HCT116 (cell line): ENCODE measurements at regions not wholly inside any gene's neighbourhood (a gene's known extent, or its start where the extent isn't known, plus 50 kb on each side); places are given as distances from the start of the nearest gene placed in this dataset.

Source experiments
- ATAC-seq: fragments of 200-7000 bp; cut with Tn5 transposase; 2 replicates; pipeline ENCODE4 v1.9.1; 2020; ENCODE audit warnings: mild to moderate bottlenecking, moderate library complexity
- BruUV-seq: library from RNA; stranded (reverse); fragments of 400-500 nt; replicated peaks from 2 replicates; lab custom pipeline; 2021; lab: Mats Ljungman, UMichigan
- CTCF ChIA-PET: fragments of 300-600 bp; sonication (Branson Sonifier 250); formaldehyde crosslinking; loops from one replicate; lab custom pipeline; 2021; ENCODE audit warnings: antibody characterized with exemption; lab: Charles Lee
- POLR2A ChIA-PET: fragments of 300-600, 350-600 bp; sonication (Branson Sonifier 250); formaldehyde crosslinking; loops from one replicate; lab custom pipeline; 2021; ENCODE audit warnings: antibody characterized with exemption; lab: Charles Lee
- RAD21 ChIA-PET, 2 experiments: fragments of 300-600 bp; sonication (Branson Sonifier 250); formaldehyde crosslinking; loops; one replicate each; lab custom pipeline; 2023; ENCODE audit warnings: low total read pairs in 2 of 2; ENCODE audit not compliant: uncharacterized antibody in 2 of 2, unreplicated experiment in 2 of 2, low non-redundant PET in 1 of 2; lab: Charles Lee
- DNase-seq: peaks from one replicate; pipeline ENCODE4 v3.0.0-alpha.2; 2010; ENCODE audit warnings: low read depth, low spot score
- H2AFZ ChIP-seq: fragments of 200-600 bp; shearing (Covaris generic), sonication (generic); 2 replicates; pipeline ENCODE4 v1.6.1; 2017; ENCODE audit warnings: low read depth, mixed run types, mixed read lengths, antibody characterized with exemption, low read length; ENCODE audit not compliant: poor library complexity, severe bottlenecking
- H3K27ac ChIP-seq: 2 replicates; pipeline ENCODE4 v1.5.1; 2012; ENCODE audit warnings: low read depth, low read length
- H3K27me3 ChIP-seq: fragments of 200-600 bp; sonication (generic); 2 replicates; pipeline ENCODE4 v1.6.1; 2016; ENCODE audit warnings: mixed run types, low read length, mixed read lengths; ENCODE audit not compliant: insufficient read depth
- H3K36me3 ChIP-seq, 2 experiments: fragments of 200-500 bp in 1 of 2; fragments of 200-600 bp in 1 of 2; sonication (Bioruptor generic) in 1 of 2; sonication (generic) in 1 of 2; 2 replicates each; pipeline versions ENCODE4 v1.5.1 to v1.6.1; 2014 to 2016; ENCODE audit warnings: low read length in 2 of 2, inconsistent platforms in 1 of 2, mixed read lengths in 1 of 2, mixed run types in 1 of 2; ENCODE audit not compliant: insufficient read depth in 2 of 2, control insufficient read depth in 1 of 2
- H3K4me1 ChIP-seq, 2 experiments: fragments of 200-600 bp in 1 of 2; sonication (generic) in 1 of 2; 2 replicates each; pipeline versions ENCODE4 v1.5.1 to v1.6.1; 2012 to 2017; ENCODE audit warnings: low read length in 2 of 2, inconsistent platforms in 1 of 2, mild to moderate bottlenecking in 1 of 2, mixed read lengths in 1 of 2, mixed run types in 1 of 2, moderate library complexity in 1 of 2; ENCODE audit not compliant: insufficient read depth in 2 of 2, control insufficient read depth in 1 of 2
- H3K4me2 ChIP-seq: fragments of 200-600 bp; sonication (generic); 2 replicates; pipeline ENCODE4 v1.6.1; 2017; ENCODE audit warnings: mixed run types, low read length, mixed read lengths
- H3K4me3 ChIP-seq, 2 experiments: fragments of 200-600 bp in 1 of 2; sonication (generic) in 1 of 2; replicated peaks in 1 of 2; 2 replicates each; pipeline ENCODE4 v1.5.1; 2011 to 2016; ENCODE audit warnings: low read length in 2 of 2, control low read depth in 1 of 2, low read depth in 1 of 2, mild to moderate bottlenecking in 1 of 2, mixed read lengths in 1 of 2, mixed run types in 1 of 2
- H3K79me2 ChIP-seq: fragments of 200-600 bp; sonication (generic); 2 replicates; pipeline ENCODE4 v1.6.1; 2017; ENCODE audit warnings: mild to moderate bottlenecking, mixed run types, low read length, moderate library complexity, mixed read lengths; ENCODE audit not compliant: insufficient read depth
- H3K9ac ChIP-seq: fragments of 200-600 bp; sonication (generic); 2 replicates; pipeline ENCODE4 v1.6.1; 2016; ENCODE audit warnings: low read length, mixed read lengths
- H3K9me2 ChIP-seq: fragments of 200-600 bp; sonication (generic), shearing (Covaris generic); 2 replicates; pipeline ENCODE4 v1.6.1; 2017; ENCODE audit warnings: mixed run types, mild to moderate bottlenecking, moderate library complexity; ENCODE audit not compliant: insufficient read depth
- H3K9me3 ChIP-seq, 2 experiments: fragments of 200-500 bp in 1 of 2; fragments of 200-600 bp in 1 of 2; sonication (Bioruptor generic) in 1 of 2; sonication (generic) in 1 of 2; 2 replicates each; pipeline ENCODE4 v1.6.1; 2014 to 2017; ENCODE audit warnings: low read length in 2 of 2, mixed read lengths in 2 of 2, inconsistent platforms in 1 of 2, low read depth in 1 of 2, mild to moderate bottlenecking in 1 of 2, mixed run types in 1 of 2, moderate library complexity in 1 of 2; ENCODE audit not compliant: control insufficient read depth in 1 of 2, insufficient read depth in 1 of 2
- H4K20me1 ChIP-seq: fragments of 200-600 bp; sonication (generic), shearing (Covaris generic); 2 replicates; pipeline ENCODE4 v1.6.1; 2017; ENCODE audit warnings: mixed run types, mild to moderate bottlenecking, moderate library complexity; ENCODE audit not compliant: insufficient read depth
- ATF3 ChIP-seq: IDR thresholded peaks from 2 replicates; pipeline ENCODE4 v1.6.1; 2012
- CBX3 ChIP-seq: IDR thresholded peaks from 2 replicates; pipeline ENCODE4 v1.6.1; 2012; ENCODE audit warnings: low read depth
- EGR1 ChIP-seq: IDR thresholded peaks from 2 replicates; pipeline ENCODE4 v1.6.1; 2012; ENCODE audit warnings: low read depth
- EZH2 ChIP-seq: fragments of 200-600 bp; sonication (generic); IDR thresholded peaks from 2 replicates; pipeline ENCODE4 v1.6.1; 2017; ENCODE audit warnings: antibody characterized with exemption, mixed run types
- FOSL1 ChIP-seq: IDR thresholded peaks from 2 replicates; pipeline ENCODE4 v1.6.1; 2012; ENCODE audit warnings: low read depth
- JUND ChIP-seq: IDR thresholded peaks from 2 replicates; pipeline ENCODE4 v1.6.1; 2012
- MAX ChIP-seq: IDR thresholded peaks from 2 replicates; pipeline ENCODE4 v1.6.1; 2012
- POLR2AphosphoS5 ChIP-seq: IDR thresholded peaks from 2 replicates; pipeline ENCODE4 v1.6.1; 2011; ENCODE audit warnings: mild to moderate bottlenecking, low read depth, low read length, moderate library complexity
- RAD21 ChIP-seq: IDR thresholded peaks from 2 replicates; pipeline ENCODE4 v1.6.1; 2012; ENCODE audit warnings: low read depth, mild to moderate bottlenecking
- REST ChIP-seq: IDR thresholded peaks from 2 replicates; pipeline ENCODE4 v1.6.1; 2012; ENCODE audit warnings: low read depth
- SIN3A ChIP-seq: IDR thresholded peaks from 2 replicates; pipeline ENCODE4 v1.6.1; 2012; ENCODE audit warnings: low read depth
- SRF ChIP-seq: IDR thresholded peaks from 2 replicates; pipeline ENCODE4 v1.6.1; 2012; ENCODE audit warnings: low read depth
- TCF7L2 ChIP-seq: IDR thresholded peaks from 2 replicates; pipeline ENCODE4 v1.7.0; 2011; ENCODE audit warnings: borderline replicate concordance, inconsistent platforms; ENCODE audit not compliant: insufficient read depth, insufficient read length; ENCODE audit errors: extremely low read depth
- YY1 ChIP-seq: IDR thresholded peaks from 2 replicates; pipeline ENCODE4 v1.6.1; 2011; ENCODE audit warnings: low read length, low read depth, moderate library complexity, mild to moderate bottlenecking; ENCODE audit not compliant: insufficient replicate concordance; ENCODE audit errors: extremely low read depth
- ZBTB33 ChIP-seq: IDR thresholded peaks from 2 replicates; pipeline ENCODE4 v1.6.1; 2011; ENCODE audit warnings: mild to moderate bottlenecking, low read length, moderate library complexity; ENCODE audit not compliant: insufficient replicate concordance; ENCODE audit errors: extremely low read depth
- ZFX ChIP-seq: fragments of 450-650 bp; IDR thresholded peaks from 2 replicates; pipeline ENCODE4 v1.6.1; 2017
- ZNF274 ChIP-seq: fragments of 200-500 bp; sonication (Bioruptor generic); IDR thresholded peaks from 2 replicates; pipeline ENCODE4 v1.6.1; 2014; ENCODE audit warnings: mild to moderate bottlenecking, low read depth, low read length, inconsistent platforms
- intact Hi-C: fragments of 100-400 bp; cut with micrococcal nuclease; formaldehyde crosslinking; loops from 2 replicates; pipeline ENCODE4 v1.10.0; 2022

- no TSS peak for BruUV-seq
- intact Hi-C loops, result no loop called here
- no peaks in the 10 kb centered on the region for H3K9me2 ChIP-seq
- RAD21 ChIA-PET, result no interaction called here
- CTCF ChIA-PET, result no interaction called here
- no peak for ATAC-seq
- no peaks in the 10 kb centered on the region for H3K27me3 ChIP-seq
- H3K27ac ChIP-seq, result no peak overlapping the region
- H3K9ac ChIP-seq, result no peak overlapping the region
- POLR2A ChIA-PET, result no interaction called here
- H3K4me2 ChIP-seq, result no peak overlapping the region
- H3K9me3 ChIP-seq, result no peaks in the 10 kb centered on the region
- H4K20me1 ChIP-seq, result no peaks in the 10 kb centered on the region
- no peaks in the 10 kb centered on the region for H3K79me2 ChIP-seq
- H3K36me3 ChIP-seq, result no peaks in the 10 kb centered on the region
- no peak for TF ChIP-seq JUND
- no peak for TF ChIP-seq MAX
- TF ChIP-seq EZH2, result no peak
- TF ChIP-seq POLR2AphosphoS5, result no peak
- TF ChIP-seq FOSL1, result no peak
- TF ChIP-seq CBX3, result no peak
- TF ChIP-seq ZBTB33, result no peak
- no peak for TF ChIP-seq YY1
- TF ChIP-seq SRF, result no peak
- no peak for TF ChIP-seq TCF7L2
- no peak for TF ChIP-seq ZFX
- TF ChIP-seq SIN3A, result no peak
- no peak for TF ChIP-seq ATF3
- no peak for TF ChIP-seq EGR1
- no peak for TF ChIP-seq ZNF274
- no peak for TF ChIP-seq REST
- TF ChIP-seq RAD21, result no peak
- H3K4me1 ChIP-seq, result peaks cover 0 to 5% of the 10 kb centered on the region in 2 experiments; a peak in 1 of 4 replicates
- H3K4me3 ChIP-seq, result no peak overlapping the region
- no peak overlapping the region for H2AFZ ChIP-seq
- DNase-seq, result no peak
Measured at GRCh38 chr15:96070636-96071035, 259.9 kb upstream of the NR2F2 start.
